PC-9 (cell line): ENCODE measurements at regions not wholly inside any gene's neighbourhood (a gene's known extent, or its start where the extent isn't known, plus 50 kb on each side); places are given as distances from the start of the nearest gene placed in this dataset.

ENCODE experiments used
- CTCF ChIP-seq: fragments of 200-600 bp; sonication (generic); conservative IDR thresholded peaks from 2 replicates; pipeline ENCODE4 v1.6.1; 2017; ENCODE audit warnings: mixed run types, antibody characterized with exemption, mild to moderate bottlenecking, moderate library complexity
- EZH2 ChIP-seq: fragments of 200-600 bp; sonication (generic); IDR thresholded peaks from 2 replicates; pipeline ENCODE4 v1.8.0; 2017; ENCODE audit warnings: antibody characterized with exemption, low read depth

- TF ChIP-seq EZH2 (no peak), CTCF (no peak)
Observed at GRCh38 chr7:131226514-131226865, 101.2 kb upstream of the MKLN1 start.
